Mammary epithelial cell (primary cell): ENCODE measurements at regions not wholly inside any gene's neighbourhood (a gene's known extent, or its start where the extent isn't known, plus 50 kb on each side); places are given as distances from the start of the nearest gene placed in this dataset.

ENCODE experiments used
- EZH2 ChIP-seq: IDR thresholded peaks from 2 replicates; pipeline ENCODE4 v1.6.1; 2012; ENCODE audit warnings: low read length, inconsistent platforms, borderline replicate concordance
- TF ChIP-seq, protein P1 (sequence below), 2 donors: IDR thresholded peaks in 1 of 2; conservative IDR thresholded peaks in 1 of 2; 2 replicates each; pipeline ENCODE4 v1.5.1; 2011 to 2012; ENCODE audit warnings: inconsistent platforms in 2 of 2, low read length in 2 of 2, mild to moderate bottlenecking in 2 of 2, control low read depth in 1 of 2, low read depth in 1 of 2; ENCODE audit not compliant: insufficient read depth in 1 of 2; ENCODE audit errors: extremely low read depth in 1 of 2

DNA sequence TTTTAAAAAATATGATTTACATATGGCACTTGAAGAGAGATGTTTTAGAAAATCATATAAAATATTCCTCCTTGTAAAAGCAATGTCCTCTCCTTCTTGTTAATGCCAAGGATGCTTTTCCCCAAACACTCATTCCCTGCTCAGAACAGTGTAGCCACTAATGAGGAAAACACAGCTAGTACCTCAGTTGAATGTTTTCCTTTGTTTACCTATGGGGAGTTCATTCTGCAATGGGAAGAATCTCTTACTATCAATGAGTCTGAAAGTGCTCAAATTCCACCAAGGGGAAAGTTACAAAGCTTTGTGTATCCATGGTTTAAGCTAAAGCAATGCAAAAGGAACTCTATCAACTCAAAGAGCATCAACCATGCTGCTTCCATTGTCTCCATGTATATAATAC is 221.9 kb upstream of the ADGRL2 start:
- TF ChIP-seq, protein P1, sequence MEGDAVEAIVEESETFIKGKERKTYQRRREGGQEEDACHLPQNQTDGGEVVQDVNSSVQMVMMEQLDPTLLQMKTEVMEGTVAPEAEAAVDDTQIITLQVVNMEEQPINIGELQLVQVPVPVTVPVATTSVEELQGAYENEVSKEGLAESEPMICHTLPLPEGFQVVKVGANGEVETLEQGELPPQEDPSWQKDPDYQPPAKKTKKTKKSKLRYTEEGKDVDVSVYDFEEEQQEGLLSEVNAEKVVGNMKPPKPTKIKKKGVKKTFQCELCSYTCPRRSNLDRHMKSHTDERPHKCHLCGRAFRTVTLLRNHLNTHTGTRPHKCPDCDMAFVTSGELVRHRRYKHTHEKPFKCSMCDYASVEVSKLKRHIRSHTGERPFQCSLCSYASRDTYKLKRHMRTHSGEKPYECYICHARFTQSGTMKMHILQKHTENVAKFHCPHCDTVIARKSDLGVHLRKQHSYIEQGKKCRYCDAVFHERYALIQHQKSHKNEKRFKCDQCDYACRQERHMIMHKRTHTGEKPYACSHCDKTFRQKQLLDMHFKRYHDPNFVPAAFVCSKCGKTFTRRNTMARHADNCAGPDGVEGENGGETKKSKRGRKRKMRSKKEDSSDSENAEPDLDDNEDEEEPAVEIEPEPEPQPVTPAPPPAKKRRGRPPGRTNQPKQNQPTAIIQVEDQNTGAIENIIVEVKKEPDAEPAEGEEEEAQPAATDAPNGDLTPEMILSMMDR (conservative IDR thresholded peaks at IDR 0.05 in 1 of 2, IDR thresholded peaks at IDR 0.05 in 1 of 2; ENCODE audit: extremely low read depth in 1 of 2, insufficient read depth in 1 of 2, low read depth in 1 of 2, low read length in 2 of 2): no peak
- TF ChIP-seq EZH2: no peak
